ENCODE measurements at regions not wholly inside any gene's neighbourhood (a gene's known extent, or its start where the extent isn't known, plus 50 kb on each side); places are given as distances from the start of the nearest gene placed in this dataset.

- H2AFZ ChIP-seq = no peak overlapping the region
- H3K79me2 ChIP-seq = no peaks in the 10 kb centered on the region
- H3K4me1 ChIP-seq (ENCODE audit: insufficient read depth) = no peaks in the 10 kb centered on the region
- H3K4me3 ChIP-seq = no peak overlapping the region
- H3K27ac ChIP-seq = no peak overlapping the region
- H3K9me3 ChIP-seq (ENCODE audit: low read depth) = no peaks in the 10 kb centered on the region
- no peak overlapping the region for H3K4me2 ChIP-seq
- no peaks in the 10 kb centered on the region for H3K36me3 ChIP-seq (replicated peaks; ENCODE audit: insufficient read depth, low read depth)
- TF ChIP-seq EZH2 (IDR thresholded peaks at IDR 0.05; ENCODE audit: borderline replicate concordance) (no peak), CTCF (IDR thresholded peaks at IDR 0.05; ENCODE audit: poor library complexity) (no peak), EZH2phosphoT487 (IDR thresholded peaks at IDR 0.05; ENCODE audit: low read depth, severe bottlenecking, unreplicated experiment) (no peak)
- H3K9me2 ChIP-seq (replicated peaks; ENCODE audit: insufficient read depth) = no peaks in the 10 kb centered on the region
- DNase-seq (ENCODE audit: low spot score) = no peak
- H4K20me1 ChIP-seq (ENCODE audit: insufficient read depth, poor library complexity, severe bottlenecking) = no peaks in the 10 kb centered on the region
- no peaks in the 10 kb centered on the region for H3K27me3 ChIP-seq
Observed at GRCh38 chr20:40798066-40798465, 109.0 kb upstream of the MAFB start.

GRCh38 chr20:40802886-40803285, 113.8 kb upstream of the MAFB start:
- no peaks in the 10 kb centered on the region for H3K4me1 ChIP-seq (ENCODE audit: insufficient read depth)

GRCh38 chr20:40803381-40803780, 114.3 kb upstream of the MAFB start:
- no peaks in the 10 kb centered on the region for H3K36me3 ChIP-seq (replicated peaks; ENCODE audit: insufficient read depth, low read depth)
- no peak overlapping the region for H3K4me3 ChIP-seq
- H4K20me1 ChIP-seq (ENCODE audit: insufficient read depth, poor library complexity, severe bottlenecking) = no peaks in the 10 kb centered on the region
- H3K79me2 ChIP-seq = no peaks in the 10 kb centered on the region
- no peaks in the 10 kb centered on the region for H3K9me2 ChIP-seq (replicated peaks; ENCODE audit: insufficient read depth)
- H3K4me1 ChIP-seq (ENCODE audit: insufficient read depth) = no peaks in the 10 kb centered on the region
- no peak overlapping the region for H2AFZ ChIP-seq
- no peaks in the 10 kb centered on the region for H3K9me3 ChIP-seq (ENCODE audit: low read depth)
- WGBS (ENCODE audit: low lambda C conversion rate, missing lambda C conversion rate) = 87% methylated on average over 5 of the region's 5 CpGs
- no peak for DNase-seq (ENCODE audit: low spot score)
- peaks cover 28% of the 10 kb centered on the region for H3K27me3 ChIP-seq
- no peak overlapping the region for H3K27ac ChIP-seq
- no peak overlapping the region for H3K4me2 ChIP-seq
- TF ChIP-seq CTCF (IDR thresholded peaks at IDR 0.05; ENCODE audit: poor library complexity) (no peak), EZH2phosphoT487 (IDR thresholded peaks at IDR 0.05; ENCODE audit: low read depth, severe bottlenecking, unreplicated experiment) (no peak), EZH2 (IDR thresholded peaks at IDR 0.05; ENCODE audit: borderline replicate concordance) (no peak)

More at GRCh38 chr20:40802886-40803285, 113.8 kb upstream of the MAFB start:
- TF ChIP-seq CTCF (IDR thresholded peaks at IDR 0.05; ENCODE audit: poor library complexity) = no peak
- no peak for TF ChIP-seq EZH2phosphoT487 (IDR thresholded peaks at IDR 0.05; ENCODE audit: low read depth, severe bottlenecking, unreplicated experiment)
- TF ChIP-seq EZH2 (IDR thresholded peaks at IDR 0.05; ENCODE audit: borderline replicate concordance) = no peak
- WGBS (ENCODE audit: low lambda C conversion rate, missing lambda C conversion rate) = 83% methylated on average over 3 of the region's 3 CpGs
- no peak overlapping the region for H2AFZ ChIP-seq
- no peaks in the 10 kb centered on the region for H3K79me2 ChIP-seq
- H3K9me3 ChIP-seq (ENCODE audit: low read depth) = no peaks in the 10 kb centered on the region
- H3K4me2 ChIP-seq = no peak overlapping the region
- H3K27me3 ChIP-seq = peaks cover 23% of the 10 kb centered on the region
- no peaks in the 10 kb centered on the region for H3K36me3 ChIP-seq (replicated peaks; ENCODE audit: insufficient read depth, low read depth)
- no peaks in the 10 kb centered on the region for H4K20me1 ChIP-seq (ENCODE audit: insufficient read depth, poor library complexity, severe bottlenecking)
- H3K4me3 ChIP-seq = no peak overlapping the region
- DNase-seq (ENCODE audit: low spot score) = no peak
- no peaks in the 10 kb centered on the region for H3K9me2 ChIP-seq (replicated peaks; ENCODE audit: insufficient read depth)
- H3K27ac ChIP-seq = no peak overlapping the region

- H3K9me2 ChIP-seq (replicated peaks; ENCODE audit: insufficient read depth) = no peaks in the 10 kb centered on the region
- H3K79me2 ChIP-seq = no peaks in the 10 kb centered on the region
- H3K4me1 ChIP-seq (ENCODE audit: insufficient read depth) = no peaks in the 10 kb centered on the region
- H2AFZ ChIP-seq = no peak overlapping the region
- no peaks in the 10 kb centered on the region for H3K9me3 ChIP-seq (ENCODE audit: low read depth)
- peaks cover 29% of the 10 kb centered on the region for H3K27me3 ChIP-seq
- no peak for TF ChIP-seq CTCF (IDR thresholded peaks at IDR 0.05; ENCODE audit: poor library complexity)
- no peak for TF ChIP-seq EZH2 (IDR thresholded peaks at IDR 0.05; ENCODE audit: borderline replicate concordance)
- no peak for TF ChIP-seq EZH2phosphoT487 (IDR thresholded peaks at IDR 0.05; ENCODE audit: low read depth, severe bottlenecking, unreplicated experiment)
- no peak for DNase-seq (ENCODE audit: low spot score)
- 79% methylated on average over 3 of the region's 3 CpGs for WGBS (ENCODE audit: low lambda C conversion rate, missing lambda C conversion rate)
- H3K27ac ChIP-seq = no peak overlapping the region
- H3K4me3 ChIP-seq = no peak overlapping the region
- H4K20me1 ChIP-seq (ENCODE audit: insufficient read depth, poor library complexity, severe bottlenecking) = no peaks in the 10 kb centered on the region
- no peak overlapping the region for H3K4me2 ChIP-seq
- H3K36me3 ChIP-seq (replicated peaks; ENCODE audit: insufficient read depth, low read depth) = no peaks in the 10 kb centered on the region
Observed at GRCh38 chr20:40805592-40805991, 116.6 kb upstream of the MAFB start.

Measured in hepatocyte (in vitro differentiated cells).